Thoracic aorta (tissue), 2 donors: ENCODE measurements at regions not wholly inside any gene's neighbourhood (a gene's known extent, or its start where the extent isn't known, plus 50 kb on each side); places are given as distances from the start of the nearest gene placed in this dataset.
"Not testable (repeated sequence)": the region's sequence is repeated elsewhere in the genome, so short reads cannot be mapped to it uniquely, and the experiment has no call there.

Source experiments
- ATAC-seq: fragments of 150-250 bp; one replicate; pipeline ENCODE4 v1.8.0; 2017; ENCODE audit warnings: low read depth; ENCODE audit not compliant: insufficient number of reproducible peaks, low FRiP score
- DNase-seq: peaks from one replicate; pipeline ENCODE4 v3.0.0-alpha.2; 2020; ENCODE audit warnings: low spot score
- H3K27ac ChIP-seq, 2 donors: fragments of 200-600 bp; sonication (generic); 1 replicate in 1 of 2; 2 replicates in 1 of 2; pipeline ENCODE4 v1.5.1; 2016; ENCODE audit warnings: mild to moderate bottlenecking in 2 of 2, moderate library complexity in 2 of 2
- H3K27me3 ChIP-seq: fragments of 200-600 bp; sonication (generic); replicated peaks from 2 replicates; pipeline ENCODE4 v1.6.0; 2016; ENCODE audit warnings: mild to moderate bottlenecking; ENCODE audit not compliant: insufficient read depth
- H3K36me3 ChIP-seq: fragments of 200-600 bp; sonication (generic); one replicate; pipeline ENCODE4 v1.5.1; 2016
- H3K4me1 ChIP-seq, 2 donors: fragments of 200-600 bp; sonication (generic); 1 replicate in 1 of 2; 2 replicates in 1 of 2; pipeline versions ENCODE4 v1.5.1 to v1.6.0; 2016; ENCODE audit warnings: low read depth in 2 of 2, mild to moderate bottlenecking in 1 of 2; ENCODE audit not compliant: control insufficient read depth in 1 of 2
- H3K4me3 ChIP-seq: fragments of 200-600 bp; sonication (generic); 2 replicates; pipeline ENCODE4 v1.5.1; 2016; ENCODE audit warnings: mild to moderate bottlenecking
- H3K9me3 ChIP-seq: fragments of 200-600 bp; sonication (generic); 2 replicates; pipeline ENCODE4 v1.5.1; 2016
- TF ChIP-seq, protein P1 (sequence below): fragments of 200-600 bp; sonication (generic); IDR thresholded peaks from one replicate; pipeline ENCODE4 v1.5.1; 2019; ENCODE audit warnings: antibody characterized with exemption

DNA sequence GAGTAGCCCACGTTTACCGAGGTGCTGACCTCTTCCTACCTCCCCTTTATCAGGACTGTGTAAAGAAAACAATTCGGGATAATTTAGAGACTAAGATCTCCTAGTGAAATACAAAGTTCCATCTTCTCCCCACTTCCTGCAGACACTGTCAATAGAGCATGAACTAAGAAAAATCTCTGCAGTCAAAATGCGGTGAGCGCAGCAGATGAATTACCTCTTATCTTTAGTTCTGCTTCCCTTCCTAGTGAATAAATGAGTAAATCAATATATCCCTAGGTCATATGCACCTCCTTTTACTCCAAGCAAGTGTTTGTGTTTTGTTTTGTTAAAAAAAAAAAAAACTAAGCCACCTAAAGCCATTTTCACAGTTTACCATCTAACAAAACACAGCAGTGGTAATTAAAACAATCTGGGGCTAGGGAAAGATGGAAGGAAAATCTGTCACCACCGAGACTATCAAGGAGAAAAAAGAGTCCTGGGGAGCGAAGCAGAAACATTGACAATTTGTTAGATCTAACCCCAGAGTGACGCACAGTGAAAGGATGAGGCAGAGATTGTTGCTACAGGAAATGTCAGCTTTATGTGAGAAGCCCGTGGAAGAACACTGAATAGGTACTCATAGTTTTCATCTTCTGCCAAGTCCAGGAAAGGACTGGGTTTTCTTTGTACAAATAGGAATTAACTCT, 159.4 kb upstream of the SPTLC3 start:
- DNase-seq = no peak
- H3K4me1 ChIP-seq = no peaks in the 10 kb centered on the region

GRCh38 chr20:12857643-12858042, 151.1 kb upstream of the SPTLC3 start:
- H3K4me1 ChIP-seq, H3K36me3 ChIP-seq, ATAC-seq, H3K27me3 ChIP-seq, H3K27ac ChIP-seq, H3K9me3 ChIP-seq, DNase-seq, H3K4me3 ChIP-seq: not testable (repeated sequence)

More for the DNA sequence above, 159.4 kb upstream of the SPTLC3 start:
- no peaks in the 10 kb centered on the region for H3K27me3 ChIP-seq
- H3K36me3 ChIP-seq = no peaks in the 10 kb centered on the region
- H3K27ac ChIP-seq = no peak overlapping the region
- no peaks in the 10 kb centered on the region for H3K9me3 ChIP-seq
- ATAC-seq = no peak
- no peak overlapping the region for H3K4me3 ChIP-seq
- TF ChIP-seq, protein P1, sequence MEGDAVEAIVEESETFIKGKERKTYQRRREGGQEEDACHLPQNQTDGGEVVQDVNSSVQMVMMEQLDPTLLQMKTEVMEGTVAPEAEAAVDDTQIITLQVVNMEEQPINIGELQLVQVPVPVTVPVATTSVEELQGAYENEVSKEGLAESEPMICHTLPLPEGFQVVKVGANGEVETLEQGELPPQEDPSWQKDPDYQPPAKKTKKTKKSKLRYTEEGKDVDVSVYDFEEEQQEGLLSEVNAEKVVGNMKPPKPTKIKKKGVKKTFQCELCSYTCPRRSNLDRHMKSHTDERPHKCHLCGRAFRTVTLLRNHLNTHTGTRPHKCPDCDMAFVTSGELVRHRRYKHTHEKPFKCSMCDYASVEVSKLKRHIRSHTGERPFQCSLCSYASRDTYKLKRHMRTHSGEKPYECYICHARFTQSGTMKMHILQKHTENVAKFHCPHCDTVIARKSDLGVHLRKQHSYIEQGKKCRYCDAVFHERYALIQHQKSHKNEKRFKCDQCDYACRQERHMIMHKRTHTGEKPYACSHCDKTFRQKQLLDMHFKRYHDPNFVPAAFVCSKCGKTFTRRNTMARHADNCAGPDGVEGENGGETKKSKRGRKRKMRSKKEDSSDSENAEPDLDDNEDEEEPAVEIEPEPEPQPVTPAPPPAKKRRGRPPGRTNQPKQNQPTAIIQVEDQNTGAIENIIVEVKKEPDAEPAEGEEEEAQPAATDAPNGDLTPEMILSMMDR = no peak

DNA sequence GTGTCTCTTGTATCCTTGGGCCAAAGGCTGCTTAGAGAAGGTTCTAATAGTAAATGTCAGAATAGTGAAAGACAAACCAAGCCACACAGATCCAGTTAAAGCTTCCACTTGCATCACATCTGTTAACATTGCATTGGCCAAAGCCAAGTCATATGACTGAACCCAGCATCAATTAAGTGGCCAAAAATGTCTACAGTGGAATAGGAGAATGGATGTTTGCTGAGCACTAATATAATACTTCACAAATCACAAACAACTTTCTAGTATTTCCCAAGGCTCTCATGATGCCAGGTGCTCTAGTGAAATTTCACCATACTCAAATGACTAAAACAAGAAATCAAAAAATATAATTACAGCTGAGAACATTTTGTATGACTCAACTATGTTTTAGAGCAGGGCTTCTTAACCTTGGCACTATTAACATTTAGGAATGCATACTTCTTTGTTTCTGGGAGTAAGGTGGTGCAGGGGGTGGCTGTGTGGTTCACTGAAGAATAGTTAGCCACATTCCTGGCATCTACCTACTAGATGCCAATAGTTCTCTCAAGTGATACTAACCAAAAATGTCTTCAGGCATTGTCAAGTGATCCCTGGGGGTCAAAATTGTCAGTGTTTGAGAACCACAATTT, 148.0 kb upstream of the SPTLC3 start:
- Histone ChIP-seq H3K27ac (no peak overlapping the region), H3K36me3 (no peaks in the 10 kb centered on the region), H3K9me3 (no peaks in the 10 kb centered on the region), H3K4me3 (no peak overlapping the region), H3K4me1 (peaks cover 0 to 9% of the 10 kb centered on the region in 2 donors), H3K27me3 (no peaks in the 10 kb centered on the region)
- ATAC-seq (no peak), DNase-seq (no peak)
- TF ChIP-seq, protein P1 = no peak

DNA sequence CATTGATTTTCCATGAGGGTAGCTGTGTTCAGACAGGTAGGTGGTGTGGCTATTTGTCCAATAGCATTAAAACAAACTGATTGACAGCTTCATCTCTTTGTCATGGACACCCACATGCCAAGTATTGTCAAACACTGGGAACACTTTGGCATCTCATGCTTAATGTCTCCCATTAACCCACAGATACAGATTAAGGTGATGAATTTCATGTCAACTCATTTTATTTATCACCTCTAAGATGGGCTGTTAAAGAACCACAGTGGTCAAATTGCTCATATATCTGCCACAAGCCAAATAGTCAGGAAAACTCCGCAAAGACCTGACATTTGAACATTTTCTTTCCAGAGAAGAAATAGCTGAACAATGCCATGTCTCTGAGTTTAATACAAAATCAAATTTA, 139.1 kb upstream of the SPTLC3 start:
- Histone ChIP-seq H3K27me3 (no peaks in the 10 kb centered on the region), H3K4me1 (no peaks in the 10 kb centered on the region), H3K36me3 (no peaks in the 10 kb centered on the region), H3K27ac (no peak overlapping the region), H3K4me3 (no peak overlapping the region), H3K9me3 (no peaks in the 10 kb centered on the region)
- ATAC-seq = no peak
- no peak for DNase-seq
- TF ChIP-seq, protein P1 = no peak

- no peak for ATAC-seq
- no peak overlapping the region for H3K27ac ChIP-seq
- TF ChIP-seq, protein P1 = no peak
Measured at GRCh38 chr20:12870588-12870987, 138.2 kb upstream of the SPTLC3 start.

More at GRCh38 chr20:12870588-12870987, 138.2 kb upstream of the SPTLC3 start:
- Histone ChIP-seq H3K4me1 (no peaks in the 10 kb centered on the region), H3K9me3 (no peaks in the 10 kb centered on the region), H3K27me3 (no peaks in the 10 kb centered on the region), H3K36me3 (no peaks in the 10 kb centered on the region), H3K4me3 (no peak overlapping the region)
- no peak for DNase-seq
